ENCODE measurements at regions not wholly inside any gene's neighbourhood (a gene's known extent, or its start where the extent isn't known, plus 50 kb on each side); places are given as distances from the start of the nearest gene placed in this dataset.

- H4K20me1 ChIP-seq (ENCODE audit: insufficient read depth, low read length), result no peaks in the 10 kb centered on the region
- H3K79me2 ChIP-seq (ENCODE audit: low read length), result no peaks in the 10 kb centered on the region
- no peak overlapping the region for H3K9ac ChIP-seq (ENCODE audit: low read length)
- no peaks in the 10 kb centered on the region for H3K9me2 ChIP-seq (replicated peaks; ENCODE audit: insufficient read depth, low read length)
- H3K4me1 ChIP-seq (ENCODE audit: low read length), result no peaks in the 10 kb centered on the region
- no peaks in the 10 kb centered on the region for H3K9me3 ChIP-seq (replicated peaks; ENCODE audit: insufficient read depth, low read length)
- no peak overlapping the region for H3K4me2 ChIP-seq (ENCODE audit: low read depth, low read length)
- no peaks in the 10 kb centered on the region for H3K27me3 ChIP-seq (replicated peaks; ENCODE audit: insufficient read depth, low read length)
- no peak for DNase-seq
- H3F3A ChIP-seq (ENCODE audit: insufficient read depth, low read length), result no peaks in the 10 kb centered on the region
- TF ChIP-seq CTCF (IDR thresholded peaks at IDR 0.05; ENCODE audit: low read length) (peak; percentile 17; the same call in 1 of the 2 replicates), EZH2phosphoT487 (IDR thresholded peaks at IDR 0.05; ENCODE audit: low read length) (no peak)
- H3K36me3 ChIP-seq (replicated peaks; ENCODE audit: insufficient read depth, low read length), result no peaks in the 10 kb centered on the region
- no peak overlapping the region for H2AFZ ChIP-seq (ENCODE audit: low read length)
- no peak overlapping the region for H3K27ac ChIP-seq (ENCODE audit: low read length)
- no peak overlapping the region for H3K4me3 ChIP-seq (ENCODE audit: low read length)
Measured at GRCh38 chr3:158912188-158912587, 110.3 kb downstream of the MFSD1 start.

- H2AFZ ChIP-seq (ENCODE audit: low read length), result no peak overlapping the region
- H3K9ac ChIP-seq (ENCODE audit: low read length), result no peak overlapping the region
- H3K4me2 ChIP-seq (ENCODE audit: low read depth, low read length), result no peak overlapping the region
- no peak overlapping the region for H3K27ac ChIP-seq (ENCODE audit: low read length)
- H3K4me1 ChIP-seq (ENCODE audit: low read length), result no peaks in the 10 kb centered on the region
- no peaks in the 10 kb centered on the region for H3F3A ChIP-seq (ENCODE audit: insufficient read depth, low read length)
- TF ChIP-seq CTCF (IDR thresholded peaks at IDR 0.05; ENCODE audit: low read length), result no peak; the same call in 1 of the 2 replicates
- no peak for TF ChIP-seq EZH2phosphoT487 (IDR thresholded peaks at IDR 0.05; ENCODE audit: low read length)
- TF ChIP-seq EZH2 (optimal IDR thresholded peaks at IDR 0.05; ENCODE audit: low read depth, low read length), result no peak
- H3K36me3 ChIP-seq (replicated peaks; ENCODE audit: insufficient read depth, low read length), result no peaks in the 10 kb centered on the region
- H3K9me3 ChIP-seq (replicated peaks; ENCODE audit: insufficient read depth, low read length), result no peaks in the 10 kb centered on the region
- DNase-seq, result no peak
- H4K20me1 ChIP-seq (ENCODE audit: insufficient read depth, low read length), result no peaks in the 10 kb centered on the region
- no peaks in the 10 kb centered on the region for H3K79me2 ChIP-seq (ENCODE audit: low read length)
- no peaks in the 10 kb centered on the region for H3K27me3 ChIP-seq (replicated peaks; ENCODE audit: insufficient read depth, low read length)
- H3K9me2 ChIP-seq (replicated peaks; ENCODE audit: insufficient read depth, low read length), result no peaks in the 10 kb centered on the region
- H3K4me3 ChIP-seq (ENCODE audit: low read length), result no peak overlapping the region
Measured at GRCh38 chr3:158912621-158913020, 110.8 kb downstream of the MFSD1 start.

- H3K4me2 ChIP-seq (ENCODE audit: low read depth, low read length), result no peak overlapping the region
- TF ChIP-seq EZH2 (optimal IDR thresholded peaks at IDR 0.05; ENCODE audit: low read depth, low read length) (no peak), CTCF (IDR thresholded peaks at IDR 0.05; ENCODE audit: low read length) (no peak), EZH2phosphoT487 (IDR thresholded peaks at IDR 0.05; ENCODE audit: low read length) (no peak)
- H3K4me1 ChIP-seq (ENCODE audit: low read length), result peaks cover 14% of the 10 kb centered on the region
- no peaks in the 10 kb centered on the region for H3F3A ChIP-seq (ENCODE audit: insufficient read depth, low read length)
- no peak overlapping the region for H3K9ac ChIP-seq (ENCODE audit: low read length)
- H3K79me2 ChIP-seq (ENCODE audit: low read length), result no peaks in the 10 kb centered on the region
- DNase-seq, result no peak
- no peak overlapping the region for H2AFZ ChIP-seq (ENCODE audit: low read length)
- no peaks in the 10 kb centered on the region for H3K9me2 ChIP-seq (replicated peaks; ENCODE audit: insufficient read depth, low read length)
- H3K9me3 ChIP-seq (replicated peaks; ENCODE audit: insufficient read depth, low read length), result no peaks in the 10 kb centered on the region
- H4K20me1 ChIP-seq (ENCODE audit: insufficient read depth, low read length), result no peaks in the 10 kb centered on the region
- no peaks in the 10 kb centered on the region for H3K27me3 ChIP-seq (replicated peaks; ENCODE audit: insufficient read depth, low read length)
- no peak overlapping the region for H3K4me3 ChIP-seq (ENCODE audit: low read length)
- H3K36me3 ChIP-seq (replicated peaks; ENCODE audit: insufficient read depth, low read length), result no peaks in the 10 kb centered on the region
- no peak overlapping the region for H3K27ac ChIP-seq (ENCODE audit: low read length)
Measured at GRCh38 chr3:158916111-158916510, 114.3 kb downstream of the MFSD1 start.

All from MM.1S (cell line).